Esophagus (tissue), 2 donors: ENCODE measurements at regions not wholly inside any gene's neighbourhood (a gene's known extent, or its start where the extent isn't known, plus 50 kb on each side); places are given as distances from the start of the nearest gene placed in this dataset.

Experiments used
- H3K27ac ChIP-seq, 2 donors: one replicate each; pipeline ENCODE4 v1.5.1; 2013; ENCODE audit warnings: low read depth in 2 of 2, mild to moderate bottlenecking in 2 of 2, inconsistent platforms in 1 of 2, low read length in 1 of 2, moderate library complexity in 1 of 2
- H3K27me3 ChIP-seq, 2 donors: one replicate each; pipeline ENCODE4 v1.6.1; 2013; ENCODE audit warnings: low read length in 2 of 2, control low read depth in 1 of 2, mild to moderate bottlenecking in 1 of 2; ENCODE audit not compliant: insufficient read depth in 2 of 2, control insufficient read depth in 1 of 2
- H3K36me3 ChIP-seq, 2 donors: one replicate each; pipeline ENCODE4 v1.6.1; 2013; ENCODE audit warnings: low read length in 1 of 2; ENCODE audit not compliant: control insufficient read depth in 2 of 2, insufficient read depth in 2 of 2
- H3K4me1 ChIP-seq, 2 donors: one replicate each; pipeline ENCODE4 v1.6.1; 2013; ENCODE audit warnings: low read length in 1 of 2; ENCODE audit not compliant: control insufficient read depth in 2 of 2, insufficient read depth in 2 of 2
- H3K4me3 ChIP-seq, 2 donors: one replicate each; pipeline ENCODE4 v1.5.1; 2013; ENCODE audit warnings: low read length in 2 of 2, mild to moderate bottlenecking in 2 of 2, low read depth in 1 of 2, moderate library complexity in 1 of 2
- H3K9me3 ChIP-seq, 2 donors: one replicate each; pipeline ENCODE4 v1.6.1; 2013; ENCODE audit warnings: mild to moderate bottlenecking in 2 of 2, low read depth in 1 of 2, low read length in 1 of 2, moderate library complexity in 1 of 2; ENCODE audit not compliant: control insufficient read depth in 2 of 2, insufficient read depth in 1 of 2
- WGBS, 2 donors: extraction: QIAGEN DNeasy Blood & Tissue Kit; methylation state at CpG; one replicate each; pipeline ENCODE4 v1.1.7; 2013; 5-methylcytosine and 5-hydroxymethylcytosine counted together
- donor health status: healthy with polysubstance abuse.
- donor health status: Bipolar disorder and iron deficiency.

GRCh38 chr14:101174522-101174838, 271.0 kb upstream of the RTL1 start:
- Histone ChIP-seq H3K4me1 (no peaks in the 10 kb centered on the region), H3K27ac (no peak overlapping the region), H3K27me3 (no peaks in the 10 kb centered on the region), H3K36me3 (no peaks in the 10 kb centered on the region), H3K4me3 (no peak overlapping the region), H3K9me3 (no peaks in the 10 kb centered on the region)
- WGBS, 2 donors: 82 to 90% methylated on average over 12 of the region's 12 CpGs

- Histone ChIP-seq H3K27me3 (no peaks in the 10 kb centered on the region), H3K4me3 (no peak overlapping the region), H3K27ac (no peak overlapping the region), H3K4me1 (no peaks in the 10 kb centered on the region), H3K36me3 (no peaks in the 10 kb centered on the region), H3K9me3 (peaks cover 0 to 4% of the 10 kb centered on the region in 2 donors)
- 59 to 62% methylated on average over 9 of the region's 9 CpGs for WGBS, 2 donors
These were observed 271.6 kb upstream of the RTL1 start for GRCh38 chr14:101174980-101175606.

GRCh38 chr14:101175731-101176534, 272.4 kb upstream of the RTL1 start:
- H3K27ac ChIP-seq: no peak overlapping the region
- no peaks in the 10 kb centered on the region for H3K27me3 ChIP-seq
- WGBS, 2 donors: 88 to 90% methylated on average over 13 of the region's 13 CpGs
- H3K36me3 ChIP-seq: no peaks in the 10 kb centered on the region
- peaks cover 4 to 5% of the 10 kb centered on the region in 2 donors for H3K9me3 ChIP-seq
- H3K4me1 ChIP-seq: no peaks in the 10 kb centered on the region
- no peak overlapping the region for H3K4me3 ChIP-seq

- Histone ChIP-seq H3K9me3 (peaks cover 4 to 5% of the 10 kb centered on the region in 2 donors), H3K27ac (no peak overlapping the region), H3K36me3 (no peaks in the 10 kb centered on the region), H3K4me1 (no peaks in the 10 kb centered on the region), H3K4me3 (no peak overlapping the region), H3K27me3 (no peaks in the 10 kb centered on the region)
- 80 to 82% methylated on average over 16 of the region's 16 CpGs for WGBS, 2 donors
These were observed 273.1 kb upstream of the RTL1 start for GRCh38 chr14:101176535-101177205.

GRCh38 chr14:101177301-101177971, 273.9 kb upstream of the RTL1 start:
- no peaks in the 10 kb centered on the region for H3K4me1 ChIP-seq
- peaks cover 5 to 11% of the 10 kb centered on the region in 2 donors for H3K9me3 ChIP-seq
- H3K27me3 ChIP-seq: no peaks in the 10 kb centered on the region
- 74% methylated on average over 23 of the region's 23 CpGs for WGBS, 2 donors
- H3K27ac ChIP-seq: no peak overlapping the region
- no peaks in the 10 kb centered on the region for H3K36me3 ChIP-seq
- no peak overlapping the region for H3K4me3 ChIP-seq

- Histone ChIP-seq H3K4me3 (no peak overlapping the region), H3K4me1 (no peaks in the 10 kb centered on the region), H3K9me3 (peaks cover 5 to 11% of the 10 kb centered on the region in 2 donors), H3K36me3 (no peaks in the 10 kb centered on the region), H3K27ac (no peak overlapping the region), H3K27me3 (no peaks in the 10 kb centered on the region)
- 87 to 91% methylated on average over 22 of the region's 22 CpGs for WGBS, 2 donors
These were observed 274.9 kb upstream of the RTL1 start for GRCh38 chr14:101178184-101179072.

GRCh38 chr14:101179691-101180211, 276.2 kb upstream of the RTL1 start:
- no peaks in the 10 kb centered on the region for H3K27me3 ChIP-seq
- H3K27ac ChIP-seq: no peak overlapping the region
- peaks cover 5 to 11% of the 10 kb centered on the region in 2 donors for H3K9me3 ChIP-seq
- H3K4me1 ChIP-seq: peaks cover 2 to 4% of the 10 kb centered on the region in 2 donors
- no peaks in the 10 kb centered on the region for H3K36me3 ChIP-seq
- no peak overlapping the region for H3K4me3 ChIP-seq
- WGBS, 2 donors: 88% methylated on average over 12 of the region's 12 CpGs

GRCh38 chr14:101181446-101182313, 278.2 kb upstream of the RTL1 start:
- Histone ChIP-seq H3K4me3 (no peak overlapping the region), H3K9me3 (peaks cover 5 to 11% of the 10 kb centered on the region in 2 donors), H3K27ac (no peak overlapping the region), H3K27me3 (no peaks in the 10 kb centered on the region), H3K4me1 (peaks cover 2 to 4% of the 10 kb centered on the region in 2 donors), H3K36me3 (no peaks in the 10 kb centered on the region)
- 68 to 77% methylated on average over 6 of the region's 6 CpGs for WGBS, 2 donors
